HPDE6-E6E7 (cell line): ENCODE measurements at regions not wholly inside any gene's neighbourhood (a gene's known extent, or its start where the extent isn't known, plus 50 kb on each side); places are given as distances from the start of the nearest gene placed in this dataset.
"Not testable (repeated sequence)": the region's sequence is repeated elsewhere in the genome, so short reads cannot be mapped to it uniquely, and the experiment has no call there.

Experiments
- DNase-seq: peaks from one replicate; pipeline ENCODE4 v3.0.0; 2011; ENCODE audit warnings: missing footprints; ENCODE audit errors: extremely low spot score

GRCh38 chr2:234802071-234802844, 149.6 kb upstream of the SH3BP4 start:
- DNase-seq: no peak

DNA sequence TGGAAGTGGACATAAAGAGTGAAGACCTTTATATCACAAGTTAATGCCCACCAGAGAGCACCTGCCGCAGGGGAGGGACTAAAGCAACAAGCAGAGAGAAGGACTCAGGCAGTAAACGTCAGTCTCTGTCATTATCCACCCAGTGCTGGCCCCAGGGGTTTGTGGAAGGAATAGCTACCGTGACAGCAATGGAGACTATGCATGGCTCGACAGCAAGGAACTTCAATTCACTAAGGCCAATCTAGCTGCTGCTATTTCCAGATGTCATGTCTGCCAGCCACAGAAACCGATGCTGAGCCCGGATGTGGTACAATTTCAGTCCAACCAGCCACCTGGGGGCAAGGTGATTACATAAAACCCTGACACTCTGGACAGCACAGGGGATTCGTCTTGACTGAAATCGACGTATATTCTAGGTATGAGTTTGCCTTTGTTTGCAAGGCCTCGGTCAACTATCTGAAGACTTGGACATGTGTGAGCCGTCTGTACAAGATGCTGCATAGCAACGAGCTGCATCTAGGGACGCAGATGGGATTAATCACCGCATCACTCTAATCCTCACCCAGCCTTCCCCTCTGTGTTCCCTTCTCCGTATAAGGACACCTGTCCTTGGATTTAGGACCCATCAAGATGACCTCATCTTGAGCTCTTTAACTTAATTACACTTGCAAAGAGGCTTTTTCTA, 154.1 kb upstream of the SH3BP4 start:
- no peak for DNase-seq

GRCh38 chr2:234796045-234796591, 155.7 kb upstream of the SH3BP4 start:
- no peak for DNase-seq

GRCh38 chr2:234795272-234795920, 156.4 kb upstream of the SH3BP4 start:
- no peak for DNase-seq

DNA sequence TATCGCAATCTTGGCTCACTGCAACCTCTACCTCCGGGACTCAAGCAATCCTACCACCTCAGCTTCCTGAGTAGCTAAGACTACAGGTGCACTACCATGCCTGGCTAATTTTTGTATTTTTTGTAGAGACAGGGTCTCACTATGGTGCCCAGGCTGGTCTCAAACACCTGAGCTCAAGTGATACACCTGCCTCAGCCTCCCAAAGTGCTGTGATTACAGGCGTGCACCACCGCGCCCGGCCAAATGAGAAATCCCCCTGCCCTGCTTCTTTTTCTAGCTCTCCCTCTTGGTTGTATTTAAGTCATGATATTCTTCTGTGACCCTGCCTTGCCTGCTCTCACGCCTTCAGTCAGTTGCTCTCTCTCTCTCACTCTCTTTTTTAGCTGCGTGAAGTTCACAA, 157.0 kb upstream of the SH3BP4 start:
- no peak for DNase-seq

- no peak for DNase-seq
These were observed 158.5 kb upstream of the SH3BP4 start for GRCh38 chr2:234793212-234793785.

- no peak for DNase-seq
These were observed 159.2 kb upstream of the SH3BP4 start for GRCh38 chr2:234792621-234793022.

GRCh38 chr2:234792096-234792495, 159.7 kb upstream of the SH3BP4 start:
- DNase-seq: not testable (repeated sequence)

- no peak for DNase-seq
These were observed 161.4 kb upstream of the SH3BP4 start for GRCh38 chr2:234790380-234790779.

- no peak for DNase-seq
These were observed 162.1 kb upstream of the SH3BP4 start for GRCh38 chr2:234789556-234790325.

DNA sequence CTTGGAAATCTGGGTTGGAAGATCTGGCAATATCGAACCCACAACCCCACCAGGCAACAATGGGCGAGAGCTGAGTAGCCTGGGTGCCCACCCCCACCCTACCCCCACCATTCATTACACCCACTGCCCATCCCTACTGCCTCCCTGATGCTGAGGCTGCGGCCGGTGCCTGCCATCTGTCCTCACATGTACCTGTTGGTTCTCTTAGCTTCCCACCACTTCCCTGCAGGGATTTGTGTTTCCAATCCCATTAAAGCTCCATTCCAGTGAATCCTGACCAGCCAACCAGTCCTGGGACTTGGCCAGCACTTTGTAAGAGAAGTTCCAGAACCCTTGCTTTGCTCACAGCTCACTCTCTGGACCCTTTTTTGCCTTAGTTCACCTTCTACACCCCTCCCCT, 163.0 kb upstream of the SH3BP4 start:
- DNase-seq: no peak

DNA sequence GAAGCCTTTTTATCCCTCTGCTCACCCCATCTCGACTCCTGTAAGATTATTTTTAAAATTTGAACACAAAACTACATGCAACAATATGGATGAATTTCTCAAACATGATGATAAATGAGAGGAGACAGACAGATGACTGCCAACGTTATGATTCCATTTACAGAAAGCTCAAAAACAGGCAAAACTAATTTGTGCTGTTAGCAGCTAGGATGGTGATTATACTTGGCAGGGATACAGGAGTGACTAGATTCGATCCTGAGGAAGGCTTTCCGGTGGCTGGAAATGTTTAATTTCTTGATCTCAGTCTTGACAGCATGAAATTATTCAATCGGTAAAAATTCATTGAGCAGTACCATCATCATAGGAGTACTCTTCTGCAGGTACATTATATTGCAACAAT, 163.4 kb upstream of the SH3BP4 start:
- DNase-seq: no peak

DNA sequence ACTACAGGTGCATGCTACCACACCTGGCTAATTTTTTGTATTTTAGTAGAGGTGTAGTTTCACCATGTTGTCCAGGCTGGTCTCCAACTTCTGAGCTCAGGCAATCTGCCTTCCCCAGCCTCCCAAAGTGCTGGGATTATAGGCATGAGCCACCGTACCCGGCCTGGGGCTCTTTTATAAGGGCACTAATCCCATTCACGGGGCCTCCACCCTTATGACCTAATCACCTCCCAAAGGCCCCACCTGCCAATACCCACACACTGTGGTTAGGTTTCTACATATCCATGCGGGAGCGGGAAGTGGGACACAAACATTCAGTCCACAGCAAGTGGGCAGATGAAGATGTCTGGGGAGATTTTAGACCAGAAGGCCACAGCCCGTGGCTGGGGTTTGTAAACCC, 164.7 kb upstream of the SH3BP4 start:
- no peak for DNase-seq

DNA sequence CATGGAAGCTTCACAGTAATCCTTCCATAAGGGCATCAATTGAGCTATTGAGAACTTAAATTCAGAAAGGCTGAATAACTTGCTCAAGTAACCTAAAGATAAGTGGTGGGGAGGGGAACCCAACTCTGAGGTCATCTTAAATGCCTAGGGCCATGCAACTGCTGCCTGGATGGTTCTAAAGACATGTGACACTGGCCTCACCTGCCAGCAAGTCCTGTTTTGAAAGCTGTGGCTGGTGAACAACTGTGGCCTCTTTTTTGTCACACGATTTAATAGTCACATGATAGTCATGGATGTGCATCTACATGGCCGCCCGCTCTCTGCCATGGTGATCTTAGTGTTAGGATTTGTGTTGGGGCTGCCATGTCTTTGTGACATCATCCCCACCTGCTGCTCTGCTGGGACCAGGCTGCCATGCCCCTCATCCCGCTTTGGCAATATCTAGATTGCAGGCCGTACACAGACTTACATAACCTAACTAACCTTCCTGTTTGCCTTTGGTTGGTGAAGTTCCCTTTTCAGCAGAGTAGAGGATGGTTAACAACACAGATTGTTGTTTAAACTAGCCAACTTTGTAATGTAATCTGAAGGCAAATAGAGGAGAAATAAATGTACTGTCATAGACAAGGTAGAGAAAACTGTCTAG, 177.9 kb upstream of the SH3BP4 start:
- DNase-seq: no peak

DNA sequence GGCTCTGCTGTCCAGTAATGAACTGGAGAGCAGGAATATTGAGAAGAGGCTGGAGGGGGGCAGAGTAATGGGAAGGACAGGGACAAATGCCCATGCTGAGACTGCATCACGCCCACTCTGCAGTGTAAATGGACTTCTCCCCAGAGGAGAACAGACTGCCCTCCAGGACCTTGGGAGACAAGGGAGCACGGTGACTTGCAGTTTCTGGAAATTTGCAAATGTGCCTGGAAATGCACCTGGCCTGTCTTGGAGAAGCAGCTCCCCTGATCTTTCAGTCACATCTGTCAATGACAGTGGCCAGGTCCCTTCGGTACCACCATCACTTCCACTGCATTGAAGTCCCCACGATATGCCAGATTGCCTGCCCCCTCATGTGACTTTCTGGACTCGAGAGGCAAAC, 178.7 kb upstream of the SH3BP4 start:
- DNase-seq: no peak

DNA sequence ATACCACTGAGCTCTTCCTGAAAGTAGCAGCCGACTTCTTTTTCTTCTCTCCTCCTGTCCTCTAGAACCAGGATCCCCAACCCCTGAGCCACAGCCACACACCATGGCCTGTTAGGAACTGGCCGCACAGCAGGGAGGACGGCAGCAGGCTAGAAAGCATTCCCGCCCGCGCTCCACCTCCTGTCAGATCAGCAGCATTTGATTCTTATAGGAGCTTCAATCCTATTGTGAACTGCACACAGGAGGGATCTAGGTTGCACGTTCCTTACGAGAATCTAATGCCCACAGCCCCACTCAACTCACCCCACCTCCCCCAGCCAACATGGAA, 179.1 kb upstream of the SH3BP4 start:
- no peak for DNase-seq

GRCh38 chr2:234771980-234772732, 179.7 kb upstream of the SH3BP4 start:
- DNase-seq: peak; percentile 22

- no peak for DNase-seq
These were observed 180.6 kb upstream of the SH3BP4 start for GRCh38 chr2:234771176-234771575.

- no peak for DNase-seq
These were observed 181.1 kb upstream of the SH3BP4 start for GRCh38 chr2:234770715-234771141.

- no peak for DNase-seq
These were observed 181.7 kb upstream of the SH3BP4 start for GRCh38 chr2:234770031-234770506.
